HL-60 (cell line): ENCODE measurements at regions not wholly inside any gene's neighbourhood (a gene's known extent, or its start where the extent isn't known, plus 50 kb on each side); places are given as distances from the start of the nearest gene placed in this dataset.

Source experiments
- GABPA ChIP-seq: IDR thresholded peaks from 2 replicates; pipeline ENCODE4 v1.6.1; 2012; ENCODE audit warnings: low read depth
- POLR2AphosphoS5 ChIP-seq: IDR thresholded peaks from 2 replicates; pipeline ENCODE4 v1.6.1; 2012; ENCODE audit warnings: low read depth
- TF ChIP-seq, protein P1 (sequence below): IDR thresholded peaks from one replicate; pipeline ENCODE4 v1.5.1; 2011; ENCODE audit warnings: low read length, control low read depth, inconsistent platforms; ENCODE audit not compliant: insufficient read depth

DNA sequence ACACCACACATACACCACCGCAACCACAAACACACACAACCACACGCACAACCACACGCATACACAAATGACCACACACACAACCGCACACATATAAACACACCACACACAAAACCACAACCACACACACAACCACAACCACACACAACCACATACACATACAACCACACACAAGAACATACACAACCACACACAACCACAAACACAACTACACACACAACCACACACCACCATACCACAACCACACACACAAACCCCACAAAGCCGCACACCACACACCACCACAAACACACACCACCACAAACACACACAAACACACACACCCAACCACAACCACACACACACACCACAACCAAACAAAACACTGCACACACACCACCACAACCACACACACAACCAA lies 107.5 kb upstream of the FZD10 start:
- TF ChIP-seq, protein P1, sequence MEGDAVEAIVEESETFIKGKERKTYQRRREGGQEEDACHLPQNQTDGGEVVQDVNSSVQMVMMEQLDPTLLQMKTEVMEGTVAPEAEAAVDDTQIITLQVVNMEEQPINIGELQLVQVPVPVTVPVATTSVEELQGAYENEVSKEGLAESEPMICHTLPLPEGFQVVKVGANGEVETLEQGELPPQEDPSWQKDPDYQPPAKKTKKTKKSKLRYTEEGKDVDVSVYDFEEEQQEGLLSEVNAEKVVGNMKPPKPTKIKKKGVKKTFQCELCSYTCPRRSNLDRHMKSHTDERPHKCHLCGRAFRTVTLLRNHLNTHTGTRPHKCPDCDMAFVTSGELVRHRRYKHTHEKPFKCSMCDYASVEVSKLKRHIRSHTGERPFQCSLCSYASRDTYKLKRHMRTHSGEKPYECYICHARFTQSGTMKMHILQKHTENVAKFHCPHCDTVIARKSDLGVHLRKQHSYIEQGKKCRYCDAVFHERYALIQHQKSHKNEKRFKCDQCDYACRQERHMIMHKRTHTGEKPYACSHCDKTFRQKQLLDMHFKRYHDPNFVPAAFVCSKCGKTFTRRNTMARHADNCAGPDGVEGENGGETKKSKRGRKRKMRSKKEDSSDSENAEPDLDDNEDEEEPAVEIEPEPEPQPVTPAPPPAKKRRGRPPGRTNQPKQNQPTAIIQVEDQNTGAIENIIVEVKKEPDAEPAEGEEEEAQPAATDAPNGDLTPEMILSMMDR, result no peak
- TF ChIP-seq POLR2AphosphoS5, result no peak
- no peak for TF ChIP-seq GABPA
